ENCODE measurements at regions not wholly inside any gene's neighbourhood (a gene's known extent, or its start where the extent isn't known, plus 50 kb on each side); places are given as distances from the start of the nearest gene placed in this dataset.
"Not testable (repeated sequence)": the region's sequence is repeated elsewhere in the genome, so short reads cannot be mapped to it uniquely, and the experiment has no call there.

- in situ Hi-C loops (cut with MboI; ENCODE audit: low sequenced_read_pairs in 4 of 4) (no loop called here), intact Hi-C loops (cut with DNase I; ENCODE audit: low total_unique reads) (no loop called here)
- Histone ChIP-seq H3K27me3 (no peaks in the 10 kb centered on the region), H3K4me1 (no peaks in the 10 kb centered on the region), H3K9me3 (no peaks in the 10 kb centered on the region), H3K27ac (no peak overlapping the region), H3K4me3 (no peak overlapping the region), H3K36me3 (no peaks in the 10 kb centered on the region)
- ATAC-seq (no peak), DNase-seq (no peak)
- TF ChIP-seq POLR2A (IDR thresholded peaks at IDR 0.05): no peak
- TF ChIP-seq CTCF (IDR thresholded peaks at IDR 0.05 in 4 of 5, conservative IDR thresholded peaks at IDR 0.05 in 1 of 5): no peak
Observed at GRCh38 chr12:25394025-25394424, 143.3 kb upstream of the KRAS start.

- ATAC-seq; H3K27me3 ChIP-seq; H3K4me3 ChIP-seq; DNase-seq; H3K9me3 ChIP-seq; H3K36me3 ChIP-seq; intact Hi-C loops (cut with DNase I; ENCODE audit: low total_unique reads); H3K27ac ChIP-seq; H3K4me1 ChIP-seq; in situ Hi-C loops (cut with MboI; ENCODE audit: low sequenced_read_pairs in 4 of 4): not testable (repeated sequence)
Observed at GRCh38 chr12:25391346-25391745, 140.6 kb upstream of the KRAS start.

- Histone ChIP-seq H3K27me3 (no peaks in the 10 kb centered on the region), H3K27ac (no peak overlapping the region), H3K36me3 (no peaks in the 10 kb centered on the region), H3K9me3 (no peaks in the 10 kb centered on the region), H3K4me1 (peaks cover 0 to 6% of the 10 kb centered on the region in 2 donors), H3K4me3 (no peak overlapping the region)
- no peak for TF ChIP-seq POLR2A (IDR thresholded peaks at IDR 0.05)
- no peak for TF ChIP-seq CTCF (IDR thresholded peaks at IDR 0.05 in 4 of 5, conservative IDR thresholded peaks at IDR 0.05 in 1 of 5)
- intact Hi-C loops (cut with DNase I; ENCODE audit: low total_unique reads): no loop called here
- in situ Hi-C loops (cut with MboI; ENCODE audit: low sequenced_read_pairs in 4 of 4): no loop called here
- ATAC-seq: no peak
- DNase-seq: no peak
Observed at GRCh38 chr12:25388183-25388582, 137.5 kb upstream of the KRAS start.

- Histone ChIP-seq H3K9me3 (no peaks in the 10 kb centered on the region), H3K4me3 (no peak overlapping the region), H3K27me3 (no peaks in the 10 kb centered on the region), H3K4me1 (peaks cover 0 to 6% of the 10 kb centered on the region in 2 donors), H3K27ac (peak overlapping the region in 1 of 4 donors; percentile 98), H3K36me3 (no peaks in the 10 kb centered on the region)
- in situ Hi-C loops (cut with MboI; ENCODE audit: low sequenced_read_pairs in 4 of 4): no loop called here
- DNase-seq (no peak), ATAC-seq (no peak)
- TF ChIP-seq CTCF (IDR thresholded peaks at IDR 0.05 in 4 of 5, conservative IDR thresholded peaks at IDR 0.05 in 1 of 5): no peak
- TF ChIP-seq POLR2A (IDR thresholded peaks at IDR 0.05): no peak
- intact Hi-C loops (cut with DNase I; ENCODE audit: low total_unique reads): loop anchor here (1.0 kb wide), 2 partner anchors 146 to 396 kb away; no protein-coding TSS in a partner anchor
Observed at GRCh38 chr12:25387732-25388050, 137.0 kb upstream of the KRAS start.

GRCh38 chr12:25386831-25387731 is 136.4 kb upstream of the KRAS start:
- TF ChIP-seq CTCF (IDR thresholded peaks at IDR 0.05 in 4 of 5, conservative IDR thresholded peaks at IDR 0.05 in 1 of 5) (peak; percentile 82 to 89 (median 84)), POLR2A (IDR thresholded peaks at IDR 0.05) (peak in 1 of 2 donors; percentile 8)
- intact Hi-C loops (cut with DNase I; ENCODE audit: low total_unique reads) (loop anchor here (1.0 kb wide), 2 partner anchors 146 to 396 kb away; no protein-coding TSS in a partner anchor), in situ Hi-C loops (cut with MboI; ENCODE audit: low sequenced_read_pairs in 4 of 4) (no loop called here)
- Histone ChIP-seq H3K9me3 (no peaks in the 10 kb centered on the region), H3K4me3 (peak overlapping the region; percentile 69 to 94 (median 82)), H3K4me1 (peaks cover 0 to 6% of the 10 kb centered on the region in 2 donors), H3K27me3 (no peaks in the 10 kb centered on the region), H3K27ac (peak overlapping the region; percentile 91 to 98 (median 96)), H3K36me3 (no peaks in the 10 kb centered on the region)
- ATAC-seq: peak; percentile 66 to 67
- DNase-seq: peak; percentile 76 to 85

All from gastrocnemius medialis (tissue), 4 donors.